GM10248 (cell line): ENCODE measurements at regions not wholly inside any gene's neighbourhood (a gene's known extent, or its start where the extent isn't known, plus 50 kb on each side); places are given as distances from the start of the nearest gene placed in this dataset.

Source experiments
- CTCF ChIA-PET: fragments of 300-600 bp; sonication (Branson Sonifier 250); formaldehyde crosslinking; extraction: SDS; loops from one replicate; lab custom pipeline; 2021; ENCODE audit warnings: antibody characterized with exemption; lab: Yijun Ruan, JAX
- POLR2A ChIA-PET: fragments of 350-650 bp; sonication (Branson Sonifier 250); formaldehyde crosslinking; extraction: SDS; loops from one replicate; lab custom pipeline; 2020; ENCODE audit warnings: antibody characterized with exemption; lab: Yijun Ruan, JAX
- DNase-seq: peaks from one replicate; pipeline ENCODE4 v3.0.0; 2012; ENCODE audit errors: extremely low spot score
- CTCF ChIP-seq: IDR thresholded peaks from 2 replicates; pipeline ENCODE4 v1.5.1; 2012; ENCODE audit warnings: mild to moderate bottlenecking, low read depth; ENCODE audit errors: extremely low read depth, missing control alignments, control extremely low read depth

GRCh38 chr12:43636725-43637463, 84.9 kb upstream of the ADAMTS20 start:
- DNase-seq: no peak
- CTCF ChIA-PET: no interaction called here
- POLR2A ChIA-PET: no interaction called here
- TF ChIP-seq CTCF: no peak

GRCh38 chr12:43621262-43621661, 69.3 kb upstream of the ADAMTS20 start:
- POLR2A ChIA-PET: no interaction called here
- CTCF ChIA-PET: no interaction called here
- TF ChIP-seq CTCF: no peak
- no peak for DNase-seq

GRCh38 chr12:43602738-43603137, 50.7 kb upstream of the ADAMTS20 start:
- POLR2A ChIA-PET: no interaction called here
- CTCF ChIA-PET: no interaction called here
- TF ChIP-seq CTCF: no peak
- no peak for DNase-seq
